ENCODE measurements at regions not wholly inside any gene's neighbourhood (a gene's known extent, or its start where the extent isn't known, plus 50 kb on each side); places are given as distances from the start of the nearest gene placed in this dataset.

DNA sequence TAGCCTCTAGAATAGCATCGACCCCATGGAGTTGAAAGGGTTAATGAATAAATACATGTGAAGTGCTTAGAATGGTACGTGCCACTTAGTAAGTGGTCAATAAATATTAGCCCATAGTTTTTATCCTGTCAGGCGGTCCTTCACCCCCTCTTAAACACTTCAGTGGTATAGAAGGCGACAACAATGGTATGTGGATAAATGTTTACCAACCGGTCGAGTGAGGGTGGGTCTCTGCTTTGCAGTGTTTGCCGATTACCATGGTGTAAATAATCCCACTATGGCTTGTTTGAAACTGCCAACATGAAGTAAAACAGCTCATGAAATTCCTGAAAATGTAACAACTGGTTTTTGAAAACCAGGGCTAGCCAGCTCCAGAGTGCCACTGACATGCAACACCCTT lies 541.2 kb downstream of the BUD13 start:
- no peak for TF ChIP-seq EZH2 (IDR thresholded peaks at IDR 0.05; ENCODE audit: insufficient read depth, poor library complexity, severe bottlenecking)
- TF ChIP-seq EZH2phosphoT487 (IDR thresholded peaks at IDR 0.05; ENCODE audit: insufficient read depth, low read depth): no peak

Measured in GM23248 (cell line).